GM11168 (cell line): ENCODE measurements at regions not wholly inside any gene's neighbourhood (a gene's known extent, or its start where the extent isn't known, plus 50 kb on each side); places are given as distances from the start of the nearest gene placed in this dataset.

Experiments used
- in situ Hi-C: fragments of 300-500 bp; cut with MboI; formaldehyde crosslinking; loops from one replicate; pipeline ENCODE4 v1.12.0; 2022; ENCODE audit warnings: low sequenced_read_pairs; ENCODE audit not compliant: unreplicated experiment

DNA sequence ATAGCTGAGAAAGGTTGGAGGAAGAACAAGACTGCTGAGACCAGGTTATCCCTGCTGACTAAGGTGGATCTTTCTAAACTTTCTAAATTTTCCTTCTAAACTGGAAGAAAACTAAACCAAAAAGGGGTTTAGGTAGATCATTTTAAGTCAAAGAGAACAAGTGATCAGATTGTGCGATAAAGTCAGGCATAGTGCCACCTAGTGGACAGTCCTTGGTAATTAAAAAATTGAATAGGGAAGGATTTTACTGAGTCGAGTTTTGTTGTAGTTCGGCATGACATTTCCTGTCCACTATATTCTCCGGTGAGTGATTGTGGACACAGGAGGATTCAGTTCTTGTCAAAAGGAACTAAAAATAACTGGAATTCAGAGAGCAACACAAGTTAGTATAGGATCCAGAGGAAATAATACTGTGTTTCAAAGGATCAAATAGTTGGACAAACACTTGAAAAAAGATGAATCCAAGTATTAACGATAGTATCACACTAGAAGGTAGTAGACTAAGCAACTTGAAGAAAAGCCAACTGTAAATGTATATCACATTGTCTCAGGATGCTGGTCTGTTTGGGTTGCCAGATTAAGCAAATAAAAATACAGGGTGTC, 1236.4 kb downstream of the FAM181B start:
- in situ Hi-C loops = no loop called here

DNA sequence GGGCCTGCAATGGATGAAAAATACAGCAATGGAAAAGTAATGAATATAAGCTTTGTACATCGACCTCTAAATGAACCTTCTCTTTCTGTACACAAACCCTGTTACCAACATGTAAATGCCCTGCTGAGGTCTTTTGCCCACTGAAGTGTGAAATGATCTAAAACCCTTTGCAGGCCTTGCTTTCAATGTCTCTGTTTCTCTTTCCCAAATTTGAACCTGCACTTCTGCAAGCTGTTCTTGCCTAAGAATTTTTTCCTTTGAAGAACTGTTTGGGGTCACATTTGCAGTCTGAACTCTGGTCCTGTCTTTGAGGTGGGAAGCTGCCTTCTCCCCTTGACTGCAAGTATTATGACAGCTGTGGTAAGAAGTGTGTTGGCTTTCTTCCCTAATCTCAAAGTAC, 1237.1 kb downstream of the FAM181B start:
- in situ Hi-C loops = no loop called here

DNA sequence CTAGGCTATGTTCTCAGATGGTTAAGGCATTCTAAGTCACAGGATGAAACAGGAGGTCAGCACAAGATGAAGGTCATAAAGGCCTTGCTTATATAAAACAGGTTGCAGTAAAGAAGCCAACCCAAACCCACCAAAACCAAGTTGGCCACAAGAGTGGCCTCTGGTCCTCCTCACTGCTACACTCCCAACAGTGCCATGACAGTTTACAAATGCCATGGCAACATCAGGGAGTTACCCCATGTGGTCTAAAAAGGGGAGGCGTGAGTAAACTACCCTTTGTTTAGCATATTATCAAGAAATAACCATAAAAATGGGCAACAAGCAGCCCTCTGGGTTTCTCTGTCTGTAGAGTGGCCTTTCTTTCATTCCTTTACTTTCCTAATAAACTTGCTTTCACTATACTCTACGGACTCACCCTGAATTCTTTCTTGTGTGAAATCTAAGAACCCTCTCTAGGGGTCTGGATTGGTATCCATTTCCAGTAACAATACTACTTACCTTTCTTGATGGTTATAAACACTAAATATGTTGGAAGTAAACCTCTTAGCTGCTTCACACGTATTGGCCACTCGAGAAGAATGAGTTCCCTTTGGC, 1237.9 kb downstream of the FAM181B start:
- in situ Hi-C loops = no loop called here

DNA sequence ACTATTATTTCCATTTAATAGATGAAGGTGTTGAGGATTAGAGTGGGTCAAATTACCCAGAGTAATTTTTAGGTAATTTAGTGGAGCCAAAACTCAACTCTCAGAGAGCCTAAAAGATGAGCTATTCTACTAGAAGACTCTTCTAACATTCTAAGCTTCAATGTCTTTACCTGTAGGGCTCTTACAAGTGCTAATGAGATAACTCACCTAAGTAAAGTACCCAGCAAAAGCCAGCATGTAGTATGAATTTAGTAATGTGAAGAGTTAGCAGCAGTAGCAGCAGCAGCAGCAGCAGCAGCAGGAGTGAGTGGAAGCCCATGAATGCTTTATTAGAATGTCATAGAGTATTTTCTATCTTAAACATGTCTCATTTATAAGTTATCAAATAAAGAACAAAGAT, 1239.2 kb downstream of the FAM181B start:
- in situ Hi-C loops = no loop called here

DNA sequence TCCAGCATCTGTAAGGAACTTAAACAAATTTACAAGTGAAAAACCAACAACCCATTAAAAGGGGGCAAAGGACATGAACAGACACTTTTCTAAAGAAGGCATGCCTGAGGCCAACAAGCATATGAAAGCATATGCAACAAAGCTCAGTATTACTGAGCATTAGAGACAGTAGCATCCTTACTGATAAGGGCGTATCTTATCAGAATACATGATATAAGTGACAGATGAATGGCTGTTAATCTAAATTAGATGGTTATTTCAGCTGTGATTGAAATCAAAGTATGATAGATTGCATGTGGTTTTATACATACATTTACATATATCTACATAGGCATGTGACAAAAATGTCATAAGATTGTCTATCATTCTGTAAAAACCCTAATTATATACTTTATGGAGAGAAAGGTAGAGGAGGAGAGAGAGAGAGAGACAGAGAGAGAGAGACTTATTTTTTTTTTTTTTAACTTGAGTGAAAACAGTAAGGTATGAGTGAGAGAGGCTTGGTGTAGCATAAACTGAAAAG, 1240.7 kb downstream of the FAM181B start:
- in situ Hi-C loops = no loop called here

DNA sequence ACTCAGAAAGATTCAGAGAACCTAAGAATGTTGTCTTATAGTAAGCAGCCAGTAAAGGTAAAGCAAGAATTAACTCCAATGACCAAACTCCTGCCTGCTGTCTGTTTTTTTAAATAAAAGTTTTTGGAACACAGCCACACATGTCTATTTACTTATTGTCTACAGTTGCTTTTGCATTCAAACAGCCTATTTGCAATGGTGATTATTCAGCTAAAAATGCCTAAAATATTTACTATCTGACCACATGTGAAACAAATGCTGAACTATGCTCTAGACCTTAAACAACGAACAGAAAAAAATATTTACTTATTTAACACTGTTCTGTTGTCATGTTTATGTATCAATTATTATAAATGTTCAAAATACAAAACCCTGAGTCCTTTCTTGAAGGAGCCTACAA, 1246.6 kb downstream of the FAM181B start:
- in situ Hi-C loops = no loop called here

DNA sequence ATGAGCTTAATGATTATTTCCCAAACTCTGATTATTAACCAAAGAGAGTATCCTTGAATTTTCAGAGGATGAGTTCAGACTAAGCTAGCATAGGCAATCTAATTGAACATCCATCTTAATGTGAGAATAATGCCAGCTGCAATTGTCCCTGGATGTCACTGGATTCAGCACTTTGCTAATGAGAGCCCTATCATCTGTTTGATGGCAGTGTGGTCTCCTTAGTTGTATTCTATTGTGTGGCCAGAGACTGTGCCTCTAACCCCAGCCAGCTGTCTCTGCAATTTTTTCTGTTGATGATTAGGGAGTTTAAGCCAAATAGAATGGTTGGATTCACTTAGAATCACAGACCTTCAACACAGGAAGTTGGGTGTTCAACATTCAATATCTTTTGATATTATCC, 1249.5 kb downstream of the FAM181B start:
- in situ Hi-C loops = no loop called here

DNA sequence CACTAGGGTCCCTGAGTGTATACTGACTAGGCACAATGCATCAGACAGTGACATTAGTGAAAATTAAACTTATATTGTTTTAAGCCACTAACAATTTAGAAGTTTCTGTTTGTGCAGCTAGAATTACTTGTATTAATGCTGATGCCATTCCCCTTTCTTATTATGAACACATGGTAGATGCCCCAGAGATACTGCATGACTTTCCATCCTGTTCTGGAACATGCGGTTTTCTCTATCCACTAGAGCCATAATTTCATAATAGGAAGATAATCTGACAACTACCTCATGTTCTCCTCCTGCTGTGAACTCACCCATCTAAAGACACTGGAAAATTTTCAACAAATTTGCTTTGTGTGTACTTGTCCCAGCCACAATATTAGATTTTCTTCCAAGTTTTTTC, 1256.4 kb downstream of the FAM181B start:
- in situ Hi-C loops = no loop called here

DNA sequence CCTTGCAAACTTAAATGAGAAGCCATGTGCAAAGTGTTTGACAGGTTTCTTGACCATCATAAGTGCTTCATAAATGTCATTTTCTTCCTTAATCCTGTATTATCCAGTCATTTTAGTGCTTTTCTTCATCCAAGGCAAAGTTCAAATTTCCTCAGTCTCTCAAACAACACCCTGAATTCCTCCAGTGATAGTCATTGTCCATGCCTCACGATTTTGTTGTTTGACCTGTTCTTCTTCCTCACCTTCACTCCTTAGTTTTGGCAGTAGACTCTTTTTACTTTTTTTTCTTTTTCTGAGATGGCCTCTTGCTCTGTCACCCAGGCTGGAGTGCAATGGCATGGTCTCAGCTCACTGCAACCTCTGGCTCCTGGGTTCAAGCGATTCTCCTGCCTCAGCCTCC, 1257.3 kb downstream of the FAM181B start:
- in situ Hi-C loops = no loop called here

DNA sequence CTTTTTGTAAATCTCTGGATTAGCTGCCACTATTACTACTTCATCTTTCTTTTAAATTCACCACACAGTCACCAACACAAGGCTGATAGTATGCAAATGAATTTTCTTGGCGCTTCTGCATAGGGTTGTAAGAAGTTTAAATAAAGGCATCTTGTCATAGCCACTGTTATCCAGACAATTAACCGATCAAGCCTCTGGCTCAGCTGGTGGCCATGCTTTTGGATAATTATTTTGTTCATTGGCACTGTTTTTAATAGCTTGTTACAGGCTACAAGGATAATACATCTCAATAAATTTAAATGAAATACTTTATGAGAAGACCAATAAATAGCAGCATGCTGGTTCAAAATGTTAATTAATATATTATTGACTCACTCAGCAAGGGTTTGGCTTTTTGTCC, 1261.0 kb downstream of the FAM181B start:
- in situ Hi-C loops = no loop called here

DNA sequence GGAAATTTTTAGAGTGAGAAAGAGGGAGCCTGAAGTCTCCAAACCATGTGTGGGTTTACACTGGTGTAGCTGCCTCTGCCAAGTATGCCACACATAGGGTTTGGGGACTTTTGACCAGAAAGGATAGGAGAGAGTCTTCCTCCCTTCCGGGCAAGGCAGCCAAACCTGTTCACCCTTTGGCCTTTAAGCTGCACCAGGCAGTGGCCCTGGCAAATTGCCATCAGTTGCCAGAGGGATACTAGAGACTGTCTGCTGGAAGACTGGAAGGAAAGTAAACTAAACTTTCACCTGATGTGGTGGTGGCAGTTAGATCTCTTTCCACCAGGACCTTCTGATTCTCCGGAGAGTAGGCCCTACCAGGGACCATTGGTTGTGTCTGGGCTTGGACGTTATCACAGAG, 1263.2 kb downstream of the FAM181B start:
- in situ Hi-C loops = no loop called here

DNA sequence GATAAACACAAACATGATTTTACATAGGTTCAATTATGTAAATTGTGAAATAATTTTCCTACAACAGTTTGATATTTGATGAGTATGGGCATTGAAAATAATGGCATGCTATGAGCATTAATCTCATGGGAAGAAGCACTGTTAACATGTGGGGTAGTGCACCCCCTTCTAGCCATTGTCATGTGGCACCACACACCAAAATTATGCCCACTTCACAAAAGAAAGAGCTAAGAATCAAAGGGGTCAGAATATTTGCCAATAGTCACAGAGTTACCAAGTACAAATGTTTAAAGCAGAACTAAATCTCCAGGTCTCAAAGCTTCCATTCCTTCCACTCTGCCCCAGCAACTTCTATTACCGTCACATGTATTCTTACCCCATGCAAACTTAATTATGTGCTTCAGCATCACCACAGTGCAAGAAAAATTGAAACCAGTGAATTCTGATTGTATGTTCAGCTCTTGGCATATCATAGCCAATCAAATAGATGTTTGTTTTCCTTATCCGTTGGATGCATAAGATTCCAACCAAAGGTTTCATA, 1273.8 kb downstream of the FAM181B start:
- in situ Hi-C loops = no loop called here

DNA sequence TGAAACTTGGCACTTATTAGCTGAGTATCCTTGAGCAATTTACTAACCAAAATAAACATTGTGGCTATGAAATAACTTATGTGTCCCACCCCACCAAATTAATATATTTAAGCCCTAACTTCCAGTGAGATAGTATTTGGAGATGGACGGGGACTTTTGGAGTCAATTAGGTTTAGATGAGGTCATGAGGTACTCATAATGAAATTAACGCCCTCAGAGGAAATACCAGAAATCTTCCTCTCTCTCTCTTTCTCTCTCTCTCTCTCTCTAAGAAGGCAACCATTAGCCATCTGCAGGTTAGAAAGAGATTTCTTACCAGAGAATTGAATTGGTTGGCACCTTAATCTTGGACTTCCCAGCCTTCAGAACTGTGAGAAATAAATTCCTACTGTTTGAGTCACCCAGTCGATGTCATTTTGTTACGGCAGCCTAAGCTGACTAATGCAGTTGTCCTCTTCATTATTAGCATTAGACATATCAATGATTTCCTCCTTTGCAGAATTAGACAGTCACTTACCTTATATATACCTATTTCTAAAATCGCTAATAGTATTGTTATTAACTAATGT, 1284.0 kb downstream of the FAM181B start:
- in situ Hi-C loops = no loop called here

DNA sequence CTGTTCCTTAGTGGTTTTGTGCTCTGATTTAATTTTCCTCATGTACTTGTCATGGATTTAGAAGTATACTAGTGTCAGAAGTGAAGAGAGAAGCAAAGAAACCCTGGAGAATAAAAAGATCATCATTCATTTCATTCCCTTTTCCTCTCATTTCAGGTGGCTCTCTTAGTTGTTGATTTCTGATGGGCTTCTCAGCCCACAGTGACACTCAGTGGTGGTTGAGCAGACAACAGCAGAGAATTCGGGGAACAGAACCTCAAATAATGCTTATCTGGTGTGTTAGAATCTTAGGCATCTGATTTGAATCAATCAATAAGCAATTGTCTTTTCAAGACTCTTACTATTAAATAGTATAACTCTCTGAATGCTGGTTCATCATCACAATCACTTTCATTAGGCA, 1289.4 kb downstream of the FAM181B start:
- in situ Hi-C loops = no loop called here

DNA sequence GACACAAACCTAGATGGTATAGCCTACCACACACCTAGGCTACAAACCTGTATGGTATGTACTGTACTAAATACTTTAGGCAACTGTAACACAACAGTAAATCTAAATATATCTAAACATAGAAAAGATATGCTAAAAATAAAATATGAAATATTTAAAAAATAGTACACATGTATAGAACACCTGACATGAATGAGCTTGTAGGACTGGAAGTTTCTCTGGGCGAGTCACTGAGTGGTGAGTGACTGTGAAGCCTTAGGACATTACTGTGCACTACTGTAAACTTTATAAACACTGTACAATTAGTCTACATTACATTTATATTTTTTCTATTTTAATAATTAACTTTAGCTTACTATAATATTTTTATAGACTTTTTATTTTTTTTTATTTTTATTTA, 1301.3 kb downstream of the FAM181B start:
- in situ Hi-C loops = no loop called here

DNA sequence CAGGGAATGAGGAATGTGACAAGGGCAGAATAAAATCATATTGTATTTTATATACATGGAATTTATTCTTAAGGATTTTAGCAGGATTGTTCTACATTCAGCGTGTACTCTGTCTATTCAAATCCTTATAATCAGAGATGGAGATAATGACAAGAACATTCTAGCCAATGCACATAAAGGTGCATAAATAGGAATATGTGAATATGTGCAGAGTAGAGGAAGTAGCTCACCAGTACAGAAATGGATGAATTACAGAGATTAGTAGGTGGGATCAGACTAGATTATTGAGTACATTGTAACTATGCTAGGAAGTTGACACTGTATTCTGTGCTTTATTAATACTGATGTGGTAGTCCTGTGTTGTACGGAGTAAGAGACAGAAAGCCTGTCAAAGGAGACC, 1308.8 kb downstream of the FAM181B start:
- in situ Hi-C loops = no loop called here

DNA sequence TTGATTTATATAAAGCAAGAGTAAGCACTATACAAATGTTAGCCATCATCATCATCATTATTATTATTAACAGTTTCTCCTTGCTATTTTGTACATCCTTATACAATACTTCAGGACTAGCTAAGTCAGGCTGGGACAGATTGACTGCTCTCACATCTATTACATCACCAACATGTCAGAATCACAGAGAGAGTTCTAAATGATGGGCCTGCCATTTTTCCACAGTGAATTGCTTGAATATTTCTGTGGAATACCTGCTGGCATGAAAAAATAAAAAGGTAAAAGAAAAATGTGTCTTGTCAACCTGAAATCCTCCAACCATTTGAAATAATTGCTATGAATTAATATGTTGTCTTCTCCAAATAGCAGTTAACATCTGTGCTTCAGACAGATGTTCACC, 1311.3 kb downstream of the FAM181B start:
- in situ Hi-C loops = no loop called here

DNA sequence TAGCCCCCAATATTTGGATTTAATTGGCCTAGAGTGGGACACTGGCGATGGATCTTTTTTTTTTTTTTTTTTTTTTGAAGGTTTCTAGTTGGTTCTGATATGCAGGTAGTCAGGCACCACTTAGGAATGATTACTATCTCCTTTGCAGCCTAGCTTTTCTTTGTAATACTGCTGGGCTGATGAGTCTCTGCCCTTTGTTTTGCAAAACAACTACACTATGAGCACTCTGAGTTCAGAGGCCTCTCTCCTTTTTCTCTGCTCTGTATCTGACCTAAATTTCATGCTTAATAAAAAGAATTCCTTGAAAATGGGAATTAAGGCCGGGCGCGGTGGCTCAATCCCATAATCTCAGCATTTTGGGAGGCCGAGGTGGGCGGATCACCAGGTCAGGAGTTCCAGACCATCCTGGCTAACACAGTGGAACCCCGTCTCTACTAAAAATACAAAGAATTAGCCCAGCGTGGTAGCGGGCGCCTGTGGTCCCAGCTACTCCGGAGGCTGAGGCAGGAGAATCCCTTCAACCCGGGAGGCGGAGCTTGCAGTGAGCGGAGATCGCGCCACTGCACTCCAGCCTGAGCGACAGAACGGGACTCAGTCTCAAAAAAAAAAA, 1312.3 kb downstream of the FAM181B start:
- in situ Hi-C loops = no loop called here

DNA sequence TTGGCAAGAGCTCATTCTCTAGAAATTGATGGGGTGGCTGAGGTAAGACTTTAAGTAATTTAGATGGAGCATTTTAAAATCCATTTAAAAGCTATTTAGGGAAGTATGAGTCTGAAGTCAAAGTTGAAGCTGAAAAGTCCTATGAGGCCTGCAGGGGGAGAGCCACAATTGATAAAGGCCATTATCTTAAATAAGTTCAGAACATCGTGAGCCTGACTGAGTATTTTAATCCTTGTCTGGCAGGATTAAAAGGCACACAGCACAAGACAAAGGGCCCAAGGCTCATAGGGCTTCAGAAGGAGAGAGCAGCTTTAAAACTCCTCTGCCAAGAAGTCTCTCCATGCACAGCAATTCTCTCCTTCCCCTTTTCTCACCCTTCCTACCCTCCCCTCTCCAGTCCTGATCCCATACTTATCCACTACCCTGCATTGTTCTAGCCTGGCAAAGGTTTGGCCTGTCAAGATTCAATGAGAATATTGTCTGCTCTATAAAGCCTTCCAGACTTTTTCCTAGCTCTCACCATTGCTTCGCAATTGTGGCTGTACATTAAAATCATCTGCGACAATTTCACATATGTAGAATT, 1312.9 kb downstream of the FAM181B start:
- in situ Hi-C loops = no loop called here

DNA sequence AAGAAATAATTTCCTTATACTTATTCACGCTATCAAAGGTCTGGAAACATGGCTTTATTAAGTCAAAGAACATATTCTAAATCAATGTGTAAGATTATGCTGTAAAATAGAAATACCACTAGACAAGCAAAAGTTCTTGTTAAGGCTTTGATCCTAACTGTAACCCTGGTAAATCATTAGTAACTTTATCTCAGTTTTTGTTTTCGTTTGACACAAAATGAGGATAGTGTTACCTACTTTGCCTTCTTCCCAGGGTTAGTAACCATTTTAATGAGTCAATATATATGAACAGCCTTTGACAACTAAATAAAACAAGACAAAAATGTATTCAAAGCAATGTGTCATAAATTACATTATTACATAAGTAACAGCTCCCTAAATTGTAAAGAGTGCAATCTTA, 1336.3 kb downstream of the FAM181B start:
- in situ Hi-C loops = no loop called here

DNA sequence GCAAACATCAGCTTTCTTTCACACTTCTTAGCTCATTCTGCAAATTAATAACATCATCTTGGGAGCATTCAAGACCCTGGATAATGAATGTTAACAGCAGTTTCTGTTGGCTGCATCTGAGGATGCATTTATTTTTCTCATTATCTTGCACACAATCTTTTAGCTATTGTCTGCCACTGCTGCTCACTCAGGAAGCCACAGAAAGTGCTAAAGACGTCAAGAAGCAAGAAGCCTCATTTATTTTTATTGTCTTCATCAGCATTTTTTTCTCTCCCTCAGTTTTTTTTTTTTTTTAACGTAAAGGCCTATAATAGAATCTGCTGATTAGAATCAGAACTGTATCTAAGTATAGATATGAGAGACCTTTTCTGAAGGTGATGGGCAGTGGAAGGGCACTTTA, 1339.4 kb downstream of the FAM181B start:
- in situ Hi-C loops = no loop called here
